GM12892 (cell line): ENCODE measurements at regions not wholly inside any gene's neighbourhood (a gene's known extent, or its start where the extent isn't known, plus 50 kb on each side); places are given as distances from the start of the nearest gene placed in this dataset.

Experiments used
- POLR2A ChIP-seq: IDR thresholded peaks from 2 replicates; pipeline ENCODE4 v1.6.1; 2011; ENCODE audit warnings: low read depth, low read length, control low read depth
- POLR2AphosphoS5 ChIP-seq: IDR thresholded peaks from 2 replicates; pipeline ENCODE4 v1.6.1; 2011; ENCODE audit warnings: low read depth, low read length, control low read depth
- TAF1 ChIP-seq: IDR thresholded peaks from 2 replicates; pipeline ENCODE4 v1.6.1; 2011; ENCODE audit warnings: low read depth, mild to moderate bottlenecking, control low read depth, low read length, borderline replicate concordance

- TF ChIP-seq POLR2AphosphoS5: no peak
- TF ChIP-seq POLR2A: no peak
- no peak for TF ChIP-seq TAF1
Measured at GRCh38 chr11:15613789-15614188, 499.1 kb downstream of the INSC start.
